Trophoblast cell (in vitro differentiated cells and primary cell): ENCODE measurements at regions not wholly inside any gene's neighbourhood (a gene's known extent, or its start where the extent isn't known, plus 50 kb on each side); places are given as distances from the start of the nearest gene placed in this dataset.

ENCODE experiments used
- DNase-seq, 2 donors: peaks; one replicate each; pipeline ENCODE4 v3.0.0-alpha.2; 2016
- H2AFZ ChIP-seq: 2 replicates; pipeline ENCODE4 v1.6.1; 2013; ENCODE audit warnings: low read length, moderate library complexity, mild to moderate bottlenecking; ENCODE audit not compliant: insufficient read depth, poor library complexity
- H2AK5ac ChIP-seq: 2 replicates; pipeline ENCODE4 v1.6.1; 2013; ENCODE audit warnings: mild to moderate bottlenecking, low read length
- H2BK120ac ChIP-seq: 2 replicates; pipeline ENCODE4 v1.6.1; 2013; ENCODE audit warnings: low read length, mild to moderate bottlenecking, moderate library complexity; ENCODE audit not compliant: insufficient read depth, poor library complexity
- H2BK12ac ChIP-seq: 2 replicates; pipeline ENCODE4 v1.6.1; 2013; ENCODE audit warnings: mild to moderate bottlenecking, low read length, moderate library complexity
- H2BK5ac ChIP-seq: 2 replicates; pipeline ENCODE4 v1.6.1; 2013; ENCODE audit warnings: low read length, low read depth, moderate library complexity, mild to moderate bottlenecking; ENCODE audit not compliant: poor library complexity
- H3K14ac ChIP-seq: 2 replicates; pipeline ENCODE4 v1.6.1; 2013; ENCODE audit warnings: mild to moderate bottlenecking, low read length
- H3K18ac ChIP-seq: 2 replicates; pipeline ENCODE4 v1.6.1; 2013; ENCODE audit warnings: mild to moderate bottlenecking, low read length
- H3K23ac ChIP-seq: 2 replicates; pipeline ENCODE4 v1.6.1; 2013; ENCODE audit warnings: low read length
- H3K27ac ChIP-seq: 2 replicates; pipeline ENCODE4 v1.5.1; 2013; ENCODE audit warnings: low read depth, mild to moderate bottlenecking, inconsistent platforms, low read length, moderate library complexity
- H3K27me3 ChIP-seq: 2 replicates; pipeline ENCODE4 v1.6.1; 2013; ENCODE audit warnings: inconsistent platforms, mild to moderate bottlenecking, low read length, moderate library complexity; ENCODE audit not compliant: insufficient read depth
- H3K36me3 ChIP-seq, 2 experiments: 1 replicate in 1 of 2; 2 replicates in 1 of 2; pipeline ENCODE4 v1.6.1; 2013; ENCODE audit warnings: low read length in 2 of 2, mild to moderate bottlenecking in 2 of 2, moderate library complexity in 1 of 2; ENCODE audit not compliant: insufficient read depth in 2 of 2, control insufficient read depth in 1 of 2
- H3K4ac ChIP-seq: 2 replicates; pipeline ENCODE4 v1.6.1; 2013; ENCODE audit warnings: low read depth, mild to moderate bottlenecking, low read length, moderate library complexity
- H3K4me1 ChIP-seq, 2 experiments: 1 replicate in 1 of 2; 2 replicates in 1 of 2; pipeline ENCODE4 v1.6.1; 2013; ENCODE audit warnings: low read length in 2 of 2, mild to moderate bottlenecking in 2 of 2, moderate library complexity in 1 of 2; ENCODE audit not compliant: insufficient read depth in 2 of 2, control insufficient read depth in 1 of 2
- H3K4me2 ChIP-seq: 2 replicates; pipeline ENCODE4 v1.6.1; 2013; ENCODE audit warnings: inconsistent platforms, mild to moderate bottlenecking, low read length, moderate library complexity
- H3K4me3 ChIP-seq: 2 replicates; pipeline ENCODE4 v1.5.1; 2013; ENCODE audit warnings: mild to moderate bottlenecking, low read depth, low read length, inconsistent platforms
- H3K79me1 ChIP-seq: one replicate; pipeline ENCODE4 v1.6.1; 2013; ENCODE audit warnings: low read length
- H3K79me2 ChIP-seq: 2 replicates; pipeline ENCODE4 v1.6.1; 2013; ENCODE audit warnings: low read length, mild to moderate bottlenecking; ENCODE audit not compliant: control insufficient read depth, insufficient read depth, poor library complexity
- H3K9ac ChIP-seq: 2 replicates; pipeline ENCODE4 v1.6.1; 2013; ENCODE audit warnings: mild to moderate bottlenecking, low read length
- H3K9me3 ChIP-seq: 2 replicates; pipeline ENCODE4 v1.6.1; 2013; ENCODE audit warnings: low read depth, mild to moderate bottlenecking, control low read depth, inconsistent platforms, low read length; ENCODE audit not compliant: insufficient read depth
- H4K12ac ChIP-seq: 2 replicates; pipeline ENCODE4 v1.6.1; 2013; ENCODE audit warnings: low read depth, mild to moderate bottlenecking, low read length, moderate library complexity
- H4K8ac ChIP-seq: 2 replicates; pipeline ENCODE4 v1.6.1; 2013; ENCODE audit warnings: low read depth, mild to moderate bottlenecking, low read length, moderate library complexity
- H4K91ac ChIP-seq: one replicate; pipeline ENCODE4 v1.6.1; 2013; ENCODE audit warnings: low read depth, mild to moderate bottlenecking, low read length, moderate library complexity
- WGBS: extraction: QIAGEN DNeasy Blood & Tissue Kit; methylation state at CpG from one replicate; pipeline ENCODE4 v1.1.7; 2013; ENCODE audit warnings: missing lambda C conversion rate; ENCODE audit not compliant: insufficient read length, insufficient coverage; ENCODE audit errors: extremely low coverage; 5-methylcytosine and 5-hydroxymethylcytosine counted together

DNA sequence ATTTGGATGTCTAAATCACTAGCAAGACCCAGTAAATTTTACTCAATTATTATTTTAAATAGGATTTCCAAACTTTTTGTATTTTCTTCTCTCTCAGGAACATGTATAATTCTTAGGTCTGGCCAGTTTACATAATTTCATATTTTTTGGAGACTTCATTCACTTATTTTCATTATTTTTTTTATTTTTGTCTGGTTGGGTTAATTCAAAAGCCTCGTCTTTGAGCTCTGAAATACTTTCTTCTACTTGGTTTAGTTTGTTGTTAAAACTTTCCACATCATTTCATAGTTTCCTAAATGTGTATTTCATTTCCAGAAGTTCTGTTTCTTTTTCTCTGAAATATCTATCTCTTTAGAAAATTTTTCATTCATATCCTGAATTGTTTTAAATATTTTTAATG is 322.9 kb upstream of the SPRY2 start:
- DNase-seq, result no peak
- no CpG with 5 or more reads among the region's 1 CpG for WGBS
- Histone ChIP-seq H4K8ac (no peak overlapping the region), H2BK120ac (no peak overlapping the region), H3K4me3 (no peak overlapping the region), H3K36me3 (no peaks in the 10 kb centered on the region), H3K27me3 (no peaks in the 10 kb centered on the region), H2BK5ac (no peak overlapping the region), H3K4me1 (no peaks in the 10 kb centered on the region), H3K27ac (no peak overlapping the region), H2BK12ac (no peak overlapping the region), H3K9ac (no peak overlapping the region), H4K91ac (no peak overlapping the region), H4K12ac (no peak overlapping the region), H2AK5ac (no peak overlapping the region), H3K18ac (no peak overlapping the region), H3K79me1 (no peaks in the 10 kb centered on the region), H3K4me2 (no peak overlapping the region), H3K23ac (no peak overlapping the region), H3K14ac (no peak overlapping the region), H3K9me3 (no peaks in the 10 kb centered on the region), H2AFZ (no peak overlapping the region), H3K4ac (no peak overlapping the region), H3K79me2 (no peaks in the 10 kb centered on the region)

DNA sequence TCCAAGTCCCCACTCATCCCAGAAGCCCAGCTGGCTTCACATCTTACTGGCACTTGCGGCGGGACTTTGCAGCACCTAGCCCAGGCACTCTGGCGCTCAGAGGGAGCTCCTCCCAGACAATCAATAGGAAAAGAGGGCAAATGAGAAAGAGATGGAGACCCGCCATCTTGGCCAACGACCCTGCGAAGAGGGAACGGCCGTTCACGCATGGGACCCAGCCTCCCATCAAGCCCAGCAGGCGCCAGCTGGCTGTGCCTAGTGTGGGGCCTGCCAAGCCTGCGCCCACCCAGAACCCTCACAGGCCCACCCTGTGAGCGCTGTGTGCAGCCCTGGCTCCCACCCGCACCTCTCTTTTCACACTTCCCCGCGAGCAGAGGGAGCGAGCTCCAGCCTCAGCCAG is 317.8 kb upstream of the SPRY2 start:
- H3K79me1 ChIP-seq, result no peaks in the 10 kb centered on the region
- no peak overlapping the region for H2AK5ac ChIP-seq
- H3K18ac ChIP-seq, result no peak overlapping the region
- no peaks in the 10 kb centered on the region for H3K4me1 ChIP-seq
- H3K36me3 ChIP-seq, result no peaks in the 10 kb centered on the region
- H3K9ac ChIP-seq, result no peak overlapping the region
- H4K91ac ChIP-seq, result no peak overlapping the region
- H3K9me3 ChIP-seq, result no peaks in the 10 kb centered on the region
- no peak overlapping the region for H3K27ac ChIP-seq
- no peak overlapping the region for H2BK12ac ChIP-seq
- H3K27me3 ChIP-seq, result no peaks in the 10 kb centered on the region
- no peak overlapping the region for H3K23ac ChIP-seq
- no peaks in the 10 kb centered on the region for H3K79me2 ChIP-seq
- H2BK5ac ChIP-seq, result no peak overlapping the region
- H3K4me3 ChIP-seq, result no peak overlapping the region
- no peak overlapping the region for H4K12ac ChIP-seq
- no peak overlapping the region for H2BK120ac ChIP-seq
- no peak overlapping the region for H3K4me2 ChIP-seq
- no peak overlapping the region for H3K14ac ChIP-seq
- WGBS, result no CpG with 5 or more reads among the region's 16 CpGs
- no peak overlapping the region for H2AFZ ChIP-seq
- no peak overlapping the region for H4K8ac ChIP-seq
- no peak overlapping the region for H3K4ac ChIP-seq
- DNase-seq, result no peak

DNA sequence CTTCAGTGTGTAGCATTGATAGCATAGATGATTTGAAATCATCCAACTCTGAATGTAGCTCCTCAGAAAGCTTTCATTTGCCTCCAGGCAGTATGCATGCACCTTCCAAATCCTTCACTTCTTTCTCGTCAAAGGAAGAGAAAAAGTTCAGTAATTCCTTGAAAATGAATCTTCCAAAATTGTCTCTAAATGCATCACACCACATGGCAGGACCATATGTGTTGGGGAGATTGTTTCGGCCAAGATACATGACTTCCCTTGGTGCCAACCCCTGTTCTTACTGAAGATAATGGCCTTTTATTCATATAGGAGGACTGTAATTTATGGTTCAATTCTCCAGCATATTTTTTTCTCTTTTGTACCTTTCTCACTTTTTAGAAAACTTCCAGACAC is 315.6 kb upstream of the SPRY2 start:
- WGBS, result no CpG with 5 or more reads among the region's 2 CpGs
- Histone ChIP-seq H3K23ac (no peak overlapping the region), H4K12ac (no peak overlapping the region), H2BK12ac (no peak overlapping the region), H3K4me1 (no peaks in the 10 kb centered on the region), H3K79me2 (no peaks in the 10 kb centered on the region), H3K9me3 (no peaks in the 10 kb centered on the region), H3K14ac (no peak overlapping the region), H2BK5ac (no peak overlapping the region), H3K79me1 (no peaks in the 10 kb centered on the region), H3K18ac (no peak overlapping the region), H3K27ac (no peak overlapping the region), H2BK120ac (no peak overlapping the region), H3K4me2 (no peak overlapping the region), H3K4ac (no peak overlapping the region), H2AFZ (no peak overlapping the region), H4K91ac (no peak overlapping the region), H3K27me3 (no peaks in the 10 kb centered on the region), H2AK5ac (no peak overlapping the region), H3K36me3 (no peaks in the 10 kb centered on the region), H3K4me3 (no peak overlapping the region), H3K9ac (no peak overlapping the region), H4K8ac (no peak overlapping the region)
- DNase-seq, result no peak

DNA sequence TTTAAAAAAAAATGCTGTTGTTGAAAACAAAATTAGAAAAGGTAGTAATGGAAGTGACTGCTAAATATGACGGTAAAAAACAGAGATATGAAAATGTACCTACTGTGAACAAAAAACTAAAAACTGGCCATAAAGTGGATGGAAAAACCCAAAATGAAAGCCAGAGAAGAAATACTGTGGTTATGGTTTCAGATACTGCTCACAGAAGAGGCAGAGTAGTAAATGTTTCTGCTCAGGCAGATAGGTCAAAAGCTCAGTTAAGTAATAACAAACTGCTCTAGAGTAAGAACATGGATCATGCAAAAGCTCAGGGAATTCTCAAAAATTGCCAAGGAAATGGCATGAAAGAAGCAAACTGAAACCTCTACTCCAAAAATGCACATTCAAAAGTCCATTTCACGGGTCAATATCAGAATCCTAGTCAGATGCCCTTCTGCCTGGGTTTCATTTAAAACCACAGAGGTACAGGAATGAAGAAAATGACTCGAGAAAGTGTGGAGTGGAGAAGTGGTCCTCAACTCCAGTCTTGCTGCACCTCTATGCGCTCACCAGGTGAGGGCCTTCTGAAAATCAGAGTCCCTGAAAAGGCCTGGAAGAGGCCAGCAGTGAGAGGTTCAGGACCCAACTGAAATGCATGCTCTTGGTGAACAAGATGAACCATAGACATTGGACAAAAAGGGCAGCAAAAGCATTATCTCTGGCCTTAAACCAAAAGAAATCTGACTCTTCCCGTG is 315.0 kb upstream of the SPRY2 start:
- Histone ChIP-seq H3K4me1 (no peaks in the 10 kb centered on the region), H4K8ac (no peak overlapping the region), H2AK5ac (no peak overlapping the region), H3K79me1 (no peaks in the 10 kb centered on the region), H3K9ac (no peak overlapping the region), H2AFZ (no peak overlapping the region), H3K18ac (no peak overlapping the region), H2BK5ac (no peak overlapping the region), H3K14ac (no peak overlapping the region), H3K9me3 (no peaks in the 10 kb centered on the region), H3K27ac (no peak overlapping the region), H3K79me2 (no peaks in the 10 kb centered on the region), H2BK120ac (no peak overlapping the region), H4K91ac (no peak overlapping the region), H3K4me3 (no peak overlapping the region), H3K4me2 (no peak overlapping the region), H3K27me3 (no peaks in the 10 kb centered on the region), H4K12ac (no peak overlapping the region), H3K4ac (no peak overlapping the region), H3K23ac (no peak overlapping the region), H3K36me3 (no peaks in the 10 kb centered on the region), H2BK12ac (no peak overlapping the region)
- no CpG with 5 or more reads among the region's 5 CpGs for WGBS
- no peak for DNase-seq
